Mesenchymal stem cell (in vitro differentiated cells and primary cell): ENCODE measurements at regions not wholly inside any gene's neighbourhood (a gene's known extent, or its start where the extent isn't known, plus 50 kb on each side); places are given as distances from the start of the nearest gene placed in this dataset.

Experiments used
- DNase-seq: peaks from one replicate; pipeline ENCODE4 v3.0.0-alpha.2; 2013
- H2AFZ ChIP-seq: one replicate; pipeline ENCODE4 v1.6.1; 2013; ENCODE audit warnings: low read depth, mild to moderate bottlenecking, control low read depth, inconsistent platforms, low read length, moderate library complexity
- H2AK5ac ChIP-seq: 2 replicates; pipeline ENCODE4 v1.6.1; 2013; ENCODE audit warnings: low read length, moderate library complexity, mild to moderate bottlenecking, inconsistent platforms; ENCODE audit not compliant: severe bottlenecking
- H2BK120ac ChIP-seq: one replicate; pipeline ENCODE4 v1.6.1; 2013; ENCODE audit warnings: low read depth, mild to moderate bottlenecking, inconsistent platforms, low read length, moderate library complexity
- H2BK12ac ChIP-seq, 2 experiments: one replicate each; pipeline ENCODE4 v1.6.1; 2013; ENCODE audit warnings: inconsistent platforms in 2 of 2, low read length in 2 of 2, mild to moderate bottlenecking in 2 of 2, moderate library complexity in 2 of 2, control low read depth in 1 of 2
- H2BK15ac ChIP-seq: one replicate; pipeline ENCODE4 v1.6.1; 2013; ENCODE audit warnings: mild to moderate bottlenecking, low read depth, inconsistent platforms; ENCODE audit not compliant: poor library complexity, severe bottlenecking
- H2BK5ac ChIP-seq: 2 replicates; pipeline ENCODE4 v1.6.1; 2013; ENCODE audit warnings: low read depth, mild to moderate bottlenecking, low read length, control low read depth, inconsistent platforms; ENCODE audit not compliant: poor library complexity, severe bottlenecking
- H3K14ac ChIP-seq, 2 experiments: one replicate each; pipeline ENCODE4 v1.6.1; 2013; ENCODE audit warnings: inconsistent platforms in 2 of 2, low read length in 2 of 2, control low read depth in 1 of 2, mild to moderate bottlenecking in 1 of 2, moderate library complexity in 1 of 2
- H3K18ac ChIP-seq, 2 experiments: one replicate each; pipeline ENCODE4 v1.6.1; 2013; ENCODE audit warnings: inconsistent platforms in 2 of 2, low read length in 2 of 2, control low read depth in 1 of 2, low read depth in 1 of 2, mild to moderate bottlenecking in 1 of 2
- H3K23ac ChIP-seq, 2 experiments: one replicate each; pipeline ENCODE4 v1.6.1; 2013; ENCODE audit warnings: inconsistent platforms in 2 of 2, low read length in 2 of 2, mild to moderate bottlenecking in 2 of 2, moderate library complexity in 2 of 2, control low read depth in 1 of 2
- H3K27ac ChIP-seq: 2 replicates; pipeline ENCODE4 v1.5.1; 2013; ENCODE audit warnings: mild to moderate bottlenecking, moderate library complexity, low read length, control low read depth, inconsistent platforms; ENCODE audit not compliant: poor library complexity, severe bottlenecking
- H3K27me3 ChIP-seq, 2 experiments: 2 replicates each; pipeline versions ENCODE4 v1.6.1 to v1.7.0; 2013; ENCODE audit warnings: low read length in 2 of 2, mild to moderate bottlenecking in 2 of 2, moderate library complexity in 2 of 2, control low read depth in 1 of 2, inconsistent platforms in 1 of 2; ENCODE audit not compliant: control insufficient read depth in 1 of 2, insufficient read depth in 1 of 2
- H3K36me3 ChIP-seq, 2 experiments: 2 replicates each; pipeline versions ENCODE4 v1.6.1 to v1.7.0; 2013; ENCODE audit warnings: low read length in 2 of 2, control low read depth in 1 of 2, inconsistent platforms in 1 of 2, low read depth in 1 of 2, mild to moderate bottlenecking in 1 of 2; ENCODE audit not compliant: insufficient read depth in 2 of 2, control insufficient read depth in 1 of 2
- H3K4ac ChIP-seq, 2 experiments: one replicate each; pipeline ENCODE4 v1.6.1; 2013; ENCODE audit warnings: inconsistent platforms in 2 of 2, low read length in 2 of 2, mild to moderate bottlenecking in 2 of 2, moderate library complexity in 2 of 2, control low read depth in 1 of 2, low read depth in 1 of 2
- H3K4me1 ChIP-seq: 2 replicates; pipeline ENCODE4 v1.6.1; 2013; ENCODE audit warnings: low read depth, low read length, control low read depth; ENCODE audit not compliant: control insufficient read depth, insufficient read depth
- H3K4me2 ChIP-seq: 2 replicates; pipeline ENCODE4 v1.6.1; 2013; ENCODE audit warnings: low read length, mild to moderate bottlenecking, inconsistent platforms; ENCODE audit not compliant: poor library complexity, severe bottlenecking
- H3K4me3 ChIP-seq, 2 experiments: 2 replicates each; pipeline versions ENCODE4 v1.5.1 to v1.7.0; 2013; ENCODE audit warnings: low read length in 2 of 2, mild to moderate bottlenecking in 2 of 2, control low read depth in 1 of 2, low read depth in 1 of 2; ENCODE audit not compliant: insufficient read depth in 1 of 2
- H3K79me1 ChIP-seq: replicated peaks from 2 replicates; pipeline ENCODE4 v1.6.1; 2013; ENCODE audit warnings: mild to moderate bottlenecking, control low read depth, low read length, inconsistent platforms; ENCODE audit not compliant: poor library complexity, severe bottlenecking
- H3K9ac ChIP-seq: 2 replicates; pipeline ENCODE4 v1.7.0; 2013; ENCODE audit warnings: mild to moderate bottlenecking, low read length, moderate library complexity
- H3K9me3 ChIP-seq: 2 replicates; pipeline ENCODE4 v1.7.0; 2013; ENCODE audit warnings: mild to moderate bottlenecking, low read length; ENCODE audit not compliant: control insufficient read depth
- H4K8ac ChIP-seq: one replicate; pipeline ENCODE4 v1.6.1; 2013; ENCODE audit warnings: inconsistent platforms, mild to moderate bottlenecking, low read length, moderate library complexity
- H4K91ac ChIP-seq: one replicate; pipeline ENCODE4 v1.6.1; 2013; ENCODE audit warnings: mild to moderate bottlenecking, low read length, inconsistent platforms
- WGBS: methylation state at CpG from one replicate; pipeline ENCODE4 v1.1.7; 2013; ENCODE audit warnings: mixed read lengths; 5-methylcytosine and 5-hydroxymethylcytosine counted together

GRCh38 chr10:107583974-107584373, 419.5 kb upstream of the SORCS1 start:
- Histone ChIP-seq H3K36me3 (no peaks in the 10 kb centered on the region), H3K27ac (no peak overlapping the region), H3K9ac (no peak overlapping the region), H3K23ac (no peak overlapping the region), H3K4ac (no peak overlapping the region), H3K14ac (no peak overlapping the region), H3K18ac (no peak overlapping the region), H3K4me1 (no peaks in the 10 kb centered on the region), H2BK15ac (no peak overlapping the region), H2AFZ (no peak overlapping the region), H2AK5ac (no peak overlapping the region), H3K79me1 (no peaks in the 10 kb centered on the region), H2BK5ac (no peak overlapping the region), H3K4me3 (no peak overlapping the region), H2BK120ac (no peak overlapping the region), H4K8ac (no peak overlapping the region), H2BK12ac (no peak overlapping the region), H3K4me2 (no peak overlapping the region), H3K9me3 (peaks cover 21% of the 10 kb centered on the region), H3K27me3 (no peaks in the 10 kb centered on the region), H4K91ac (no peak overlapping the region)
- DNase-seq, result peak; percentile 33

DNA sequence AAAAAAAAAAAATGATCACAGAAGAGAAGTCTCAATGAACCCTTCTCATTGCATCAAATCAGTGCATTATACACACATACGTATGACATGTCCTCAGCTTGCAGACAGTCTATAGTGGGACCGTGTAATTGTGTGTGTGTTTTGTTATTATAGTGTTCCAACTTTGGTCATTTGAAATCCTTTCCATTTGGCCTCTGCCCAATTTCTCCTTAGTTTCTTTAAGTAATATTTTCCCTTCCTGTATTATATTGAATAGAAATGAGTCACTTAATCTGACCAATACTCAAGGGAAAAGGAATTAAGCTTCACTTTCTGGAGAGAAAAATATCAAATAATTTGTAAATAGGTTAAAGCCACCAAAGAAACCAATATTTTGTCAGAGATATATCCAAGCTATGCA, 415.5 kb upstream of the SORCS1 start:
- no peak overlapping the region for H2AFZ ChIP-seq
- WGBS, result no CpG with 5 or more reads among the region's 2 CpGs
- no peak overlapping the region for H4K91ac ChIP-seq
- peaks cover 4% of the 10 kb centered on the region for H3K9me3 ChIP-seq
- no peak overlapping the region for H3K18ac ChIP-seq
- no peak overlapping the region for H3K4ac ChIP-seq
- H2BK12ac ChIP-seq, result no peak overlapping the region
- H3K4me1 ChIP-seq, result no peaks in the 10 kb centered on the region
- no peaks in the 10 kb centered on the region for H3K79me1 ChIP-seq
- DNase-seq, result no peak
- H2AK5ac ChIP-seq, result no peak overlapping the region
- no peak overlapping the region for H2BK5ac ChIP-seq
- no peak overlapping the region for H2BK15ac ChIP-seq
- no peak overlapping the region for H3K4me2 ChIP-seq
- H3K23ac ChIP-seq, result no peak overlapping the region
- no peak overlapping the region for H3K9ac ChIP-seq
- H3K27ac ChIP-seq, result no peak overlapping the region
- no peak overlapping the region for H3K4me3 ChIP-seq
- H3K36me3 ChIP-seq, result no peaks in the 10 kb centered on the region
- H2BK120ac ChIP-seq, result no peak overlapping the region
- H3K27me3 ChIP-seq, result no peaks in the 10 kb centered on the region
- H4K8ac ChIP-seq, result no peak overlapping the region
- no peak overlapping the region for H3K14ac ChIP-seq

DNA sequence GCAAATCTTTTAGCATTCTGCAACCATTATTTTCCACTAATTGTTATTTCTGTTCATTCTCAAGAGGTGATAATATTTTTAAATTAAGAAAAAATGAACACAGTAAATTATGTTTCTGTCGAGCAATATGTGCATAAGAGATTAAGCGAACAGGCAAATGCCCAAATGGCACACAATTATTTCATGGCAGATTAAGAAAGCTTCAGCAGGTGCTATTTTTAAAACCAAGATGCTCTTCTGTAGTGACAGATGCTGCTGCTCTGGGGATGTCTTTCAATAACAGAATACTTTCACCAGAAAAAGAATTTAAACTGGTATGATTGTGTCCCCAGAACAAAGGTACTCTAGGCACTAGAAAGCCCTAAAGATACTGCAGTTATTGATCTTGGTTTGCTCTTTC, 412.7 kb upstream of the SORCS1 start:
- H3K79me1 ChIP-seq, result no peaks in the 10 kb centered on the region
- H2AFZ ChIP-seq, result no peak overlapping the region
- H3K4me2 ChIP-seq, result no peak overlapping the region
- no peak overlapping the region for H3K18ac ChIP-seq
- WGBS, result 71% methylated on average over 2 of the region's 2 CpGs
- H2AK5ac ChIP-seq, result no peak overlapping the region
- H2BK120ac ChIP-seq, result no peak overlapping the region
- no peak overlapping the region for H3K23ac ChIP-seq
- H3K14ac ChIP-seq, result no peak overlapping the region
- H3K9me3 ChIP-seq, result no peaks in the 10 kb centered on the region
- no peak overlapping the region for H4K8ac ChIP-seq
- H3K4me1 ChIP-seq, result no peaks in the 10 kb centered on the region
- no peak for DNase-seq
- no peak overlapping the region for H3K4me3 ChIP-seq
- H3K27me3 ChIP-seq, result no peaks in the 10 kb centered on the region
- no peaks in the 10 kb centered on the region for H3K36me3 ChIP-seq
- H3K4ac ChIP-seq, result no peak overlapping the region
- no peak overlapping the region for H4K91ac ChIP-seq
- no peak overlapping the region for H3K9ac ChIP-seq
- no peak overlapping the region for H3K27ac ChIP-seq
- no peak overlapping the region for H2BK5ac ChIP-seq
- H2BK12ac ChIP-seq, result no peak overlapping the region
- no peak overlapping the region for H2BK15ac ChIP-seq

GRCh38 chr10:107576746-107577145, 412.2 kb upstream of the SORCS1 start:
- Histone ChIP-seq H3K14ac (no peak overlapping the region), H3K27ac (no peak overlapping the region), H2BK120ac (no peak overlapping the region), H2AFZ (no peak overlapping the region), H4K8ac (no peak overlapping the region), H2BK15ac (no peak overlapping the region), H3K27me3 (no peaks in the 10 kb centered on the region), H3K9me3 (no peaks in the 10 kb centered on the region), H3K4me3 (no peak overlapping the region), H2AK5ac (no peak overlapping the region), H3K9ac (no peak overlapping the region), H3K4me2 (no peak overlapping the region), H2BK5ac (no peak overlapping the region), H3K18ac (no peak overlapping the region), H3K4me1 (no peaks in the 10 kb centered on the region), H2BK12ac (no peak overlapping the region), H3K4ac (no peak overlapping the region), H3K36me3 (no peaks in the 10 kb centered on the region), H3K23ac (no peak overlapping the region), H4K91ac (no peak overlapping the region), H3K79me1 (no peaks in the 10 kb centered on the region)
- WGBS, result 62% methylated on average over 2 of the region's 2 CpGs
- DNase-seq, result no peak
